ENCODE measurements at regions not wholly inside any gene's neighbourhood (a gene's known extent, or its start where the extent isn't known, plus 50 kb on each side); places are given as distances from the start of the nearest gene placed in this dataset.

DNA sequence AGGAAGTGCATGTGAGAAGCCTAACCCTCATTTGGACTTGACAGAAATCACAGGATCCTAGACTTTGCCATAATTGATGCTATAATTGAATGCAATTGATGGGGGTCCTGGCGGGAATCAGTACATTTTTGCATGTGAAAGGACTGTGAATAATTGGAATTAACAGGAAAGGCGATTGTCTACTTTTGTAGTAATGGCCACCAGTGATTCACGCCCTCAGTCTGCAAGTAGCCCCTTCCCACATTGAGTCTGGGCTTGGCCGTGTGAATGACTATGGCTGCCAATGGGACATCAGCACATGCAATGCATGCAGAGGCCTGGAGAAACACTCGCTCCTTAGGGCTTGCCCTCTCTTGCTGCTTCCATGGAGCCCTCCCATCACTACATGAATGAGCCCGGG lies 107.8 kb upstream of the OSMR start:
- Mint-ChIP-seq H3K27ac (no peak overlapping the region), H3K4me1 (ENCODE audit: low read depth) (no peaks in the 10 kb centered on the region), H3K9me3 (peaks cover 5% of the 10 kb centered on the region), H3K36me3 (ENCODE audit: low read depth) (no peaks in the 10 kb centered on the region), H3K27me3 (ENCODE audit: insufficient read depth) (peaks cover 5% of the 10 kb centered on the region), H3K4me3 (no peak overlapping the region)
- intact Hi-C loops (cut with micrococcal nuclease) = no loop called here
- no peak for DNase-seq (ENCODE audit: low spot score)

DNA sequence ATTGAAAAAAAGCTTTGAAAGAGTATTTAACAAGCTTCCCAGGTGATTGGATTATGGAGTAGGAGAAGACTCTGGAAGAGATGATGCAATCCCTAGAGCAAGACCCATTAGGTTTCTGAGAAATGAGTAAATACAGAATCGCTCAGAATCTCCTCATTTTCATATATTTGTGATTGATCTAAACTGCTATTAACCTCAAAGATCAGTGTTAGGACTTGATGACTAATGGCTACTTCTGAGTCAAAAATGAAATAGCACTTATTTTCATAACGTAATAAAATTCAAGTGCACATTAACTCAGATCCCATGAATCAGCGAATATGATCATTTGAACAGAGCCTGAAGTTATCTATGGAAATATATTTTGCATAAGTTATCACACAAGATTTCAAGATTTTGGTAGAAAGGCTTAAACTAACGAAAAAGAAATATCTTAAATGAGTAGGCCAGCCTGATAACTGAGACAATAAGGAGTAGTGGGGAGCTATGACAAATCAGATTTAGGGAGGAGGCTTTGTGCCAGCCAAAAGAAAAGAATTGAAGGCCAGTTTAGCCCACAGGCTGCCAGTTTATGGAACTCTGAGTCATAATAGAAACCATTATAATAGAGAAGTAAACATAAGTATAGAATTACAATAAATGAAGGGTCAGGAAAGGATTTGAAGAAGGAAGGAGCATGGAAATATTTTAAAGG lies 106.7 kb upstream of the OSMR start:
- intact Hi-C loops (cut with micrococcal nuclease) = no loop called here
- H3K4me1 Mint-ChIP-seq (ENCODE audit: low read depth) = no peaks in the 10 kb centered on the region
- no peak for DNase-seq (ENCODE audit: low spot score)
- H3K9me3 Mint-ChIP-seq = peaks cover 14% of the 10 kb centered on the region
- no peak overlapping the region for H3K27ac Mint-ChIP-seq
- no peaks in the 10 kb centered on the region for H3K36me3 Mint-ChIP-seq (ENCODE audit: low read depth)
- H3K27me3 Mint-ChIP-seq (ENCODE audit: insufficient read depth) = peaks cover 3% of the 10 kb centered on the region
- no peak overlapping the region for H3K4me3 Mint-ChIP-seq

DNA sequence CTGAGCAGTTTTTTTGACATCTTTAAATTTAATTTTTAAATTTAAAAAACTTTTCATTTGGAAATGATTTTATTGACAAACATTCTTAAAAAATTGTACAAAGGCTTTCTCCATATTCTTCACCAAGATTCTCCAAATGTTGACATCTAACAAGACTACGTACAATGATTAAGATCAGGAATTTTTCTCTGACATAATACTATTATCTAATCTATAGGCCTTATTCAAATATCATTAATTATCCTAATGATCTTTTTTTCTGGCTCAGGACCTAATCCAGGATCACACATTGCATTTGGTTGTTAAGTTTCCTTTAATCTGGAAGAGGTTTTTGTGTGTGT lies 106.1 kb upstream of the OSMR start:
- no peak for DNase-seq (ENCODE audit: low spot score)
- Mint-ChIP-seq H3K36me3 (ENCODE audit: low read depth) (no peaks in the 10 kb centered on the region), H3K4me3 (no peak overlapping the region), H3K4me1 (ENCODE audit: low read depth) (no peaks in the 10 kb centered on the region), H3K27me3 (ENCODE audit: insufficient read depth) (peaks cover 3% of the 10 kb centered on the region), H3K27ac (no peak overlapping the region), H3K9me3 (peaks cover 14% of the 10 kb centered on the region)
- intact Hi-C loops (cut with micrococcal nuclease) = no loop called here

DNA sequence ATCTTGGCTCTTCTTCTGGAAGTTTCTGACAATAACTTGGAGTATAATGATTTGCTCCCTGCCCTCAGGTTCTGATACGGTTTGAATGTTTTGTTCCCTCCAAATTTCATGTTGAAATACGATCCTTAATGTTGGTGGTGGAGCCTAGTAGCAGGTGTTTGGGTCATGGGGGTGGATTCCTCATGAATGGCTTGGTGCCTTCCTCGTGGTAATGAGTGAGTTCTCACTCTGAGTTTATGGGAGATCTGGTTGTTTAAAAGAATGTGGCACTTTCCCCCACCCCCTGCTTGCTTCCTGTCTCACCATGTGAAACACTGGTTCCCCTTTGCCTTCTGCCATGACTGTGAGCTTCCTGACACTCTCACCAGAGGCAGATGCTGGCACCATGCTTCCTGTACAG lies 103.0 kb upstream of the OSMR start:
- Mint-ChIP-seq H3K9me3 (peaks cover 14% of the 10 kb centered on the region), H3K27me3 (ENCODE audit: insufficient read depth) (peaks cover under 1% of the 10 kb centered on the region), H3K4me3 (no peak overlapping the region), H3K27ac (no peak overlapping the region), H3K4me1 (ENCODE audit: low read depth) (no peaks in the 10 kb centered on the region), H3K36me3 (ENCODE audit: low read depth) (no peaks in the 10 kb centered on the region)
- intact Hi-C loops (cut with micrococcal nuclease) = no loop called here
- DNase-seq (ENCODE audit: low spot score) = no peak

DNA sequence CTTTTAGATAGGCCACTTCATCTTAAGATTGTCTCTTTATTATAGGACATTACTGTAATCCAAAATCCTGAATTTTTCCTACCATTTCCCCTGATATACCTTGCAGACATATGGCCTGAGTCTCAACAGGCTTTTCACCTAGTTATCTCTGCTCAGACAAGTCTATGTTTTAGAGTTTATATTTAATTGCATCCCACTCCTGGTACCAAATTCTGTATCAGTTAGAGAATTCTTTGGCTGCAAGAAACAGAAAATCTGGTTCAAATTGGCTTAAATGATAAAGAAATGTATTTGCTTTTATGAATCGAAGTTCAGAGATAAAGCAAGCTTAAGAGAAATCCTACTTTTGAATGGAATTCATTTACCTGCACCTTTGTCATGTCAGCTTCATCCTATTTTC lies 102.2 kb upstream of the OSMR start:
- Mint-ChIP-seq H3K27me3 (ENCODE audit: insufficient read depth) (peaks cover 2% of the 10 kb centered on the region), H3K9me3 (peaks cover 14% of the 10 kb centered on the region), H3K36me3 (ENCODE audit: low read depth) (no peaks in the 10 kb centered on the region), H3K27ac (no peak overlapping the region), H3K4me1 (ENCODE audit: low read depth) (no peaks in the 10 kb centered on the region), H3K4me3 (no peak overlapping the region)
- no peak for DNase-seq (ENCODE audit: low spot score)
- intact Hi-C loops (cut with micrococcal nuclease) = no loop called here

DNA sequence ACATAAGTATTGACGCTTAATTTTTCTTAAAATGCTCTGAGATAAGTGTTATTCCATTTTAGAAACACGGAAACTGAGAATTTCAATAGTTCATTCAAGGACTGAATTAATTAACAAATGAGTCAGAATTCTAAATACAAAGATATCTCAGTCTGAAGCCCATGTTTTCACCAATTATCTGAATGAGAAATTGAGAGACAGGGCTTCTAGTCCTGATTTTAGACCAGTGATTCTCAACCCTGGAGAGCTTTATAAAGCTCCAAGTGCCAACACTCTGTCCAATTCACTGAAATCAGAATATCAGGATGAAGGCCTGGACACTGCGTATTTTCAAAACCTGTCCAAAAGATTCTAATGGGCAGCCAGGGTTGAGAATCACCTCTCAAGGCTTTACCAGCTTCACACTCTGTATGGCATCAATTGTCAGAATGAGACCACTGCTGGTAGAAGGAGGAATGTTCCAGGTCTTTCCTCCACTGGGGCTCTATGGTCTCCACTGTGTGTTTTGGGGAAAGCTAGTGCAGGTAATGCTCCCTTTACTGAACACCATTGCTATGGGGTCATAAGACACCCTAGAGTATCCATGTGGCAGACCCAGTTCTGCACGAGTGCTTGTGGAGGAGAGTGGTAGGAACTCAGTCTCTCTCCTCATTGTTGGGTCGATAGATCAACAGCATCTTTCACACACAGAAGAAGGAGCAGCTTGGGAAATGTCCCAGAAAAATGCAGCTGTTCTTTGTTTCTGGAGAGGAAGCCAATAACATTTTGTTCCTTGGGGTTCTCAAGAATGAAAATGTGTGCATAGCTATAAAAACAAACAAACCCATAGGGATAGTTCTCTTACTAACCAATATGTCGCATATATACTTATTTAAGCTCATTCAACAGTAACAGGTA lies 99.7 kb upstream of the OSMR start:
- intact Hi-C loops (cut with micrococcal nuclease) = no loop called here
- Mint-ChIP-seq H3K27me3 (ENCODE audit: insufficient read depth) (peaks cover 2% of the 10 kb centered on the region), H3K4me3 (no peak overlapping the region), H3K9me3 (peaks cover 14% of the 10 kb centered on the region), H3K27ac (no peak overlapping the region), H3K4me1 (ENCODE audit: low read depth) (no peaks in the 10 kb centered on the region), H3K36me3 (ENCODE audit: low read depth) (no peaks in the 10 kb centered on the region)
- DNase-seq (ENCODE audit: low spot score) = no peak

DNA sequence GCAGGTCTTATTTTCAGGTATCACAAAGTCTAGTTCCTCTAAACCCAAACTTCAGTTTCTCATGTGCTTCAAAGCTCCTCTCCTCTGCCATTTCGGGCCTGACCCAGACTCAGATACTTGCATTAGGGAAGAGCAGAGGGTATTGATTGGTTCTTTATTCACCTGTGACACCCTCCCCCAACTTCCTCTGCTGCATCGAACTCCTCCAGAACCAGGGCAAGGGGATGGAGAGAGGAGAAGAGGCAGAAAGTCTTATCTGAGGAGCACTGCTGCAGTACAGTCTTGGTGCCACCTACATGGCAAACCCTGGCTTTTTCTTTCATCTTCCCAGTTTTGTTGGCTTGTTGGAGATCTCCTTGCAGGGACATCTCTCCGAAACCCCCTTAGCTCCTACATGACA lies 96.0 kb upstream of the OSMR start:
- DNase-seq (ENCODE audit: low spot score) = no peak
- no peaks in the 10 kb centered on the region for H3K4me1 Mint-ChIP-seq (ENCODE audit: low read depth)
- intact Hi-C loops (cut with micrococcal nuclease) = no loop called here
- H3K4me3 Mint-ChIP-seq = no peak overlapping the region
- H3K27me3 Mint-ChIP-seq (ENCODE audit: insufficient read depth) = peaks cover 4% of the 10 kb centered on the region
- no peak overlapping the region for H3K27ac Mint-ChIP-seq
- H3K36me3 Mint-ChIP-seq (ENCODE audit: low read depth) = no peaks in the 10 kb centered on the region
- no peaks in the 10 kb centered on the region for H3K9me3 Mint-ChIP-seq

DNA sequence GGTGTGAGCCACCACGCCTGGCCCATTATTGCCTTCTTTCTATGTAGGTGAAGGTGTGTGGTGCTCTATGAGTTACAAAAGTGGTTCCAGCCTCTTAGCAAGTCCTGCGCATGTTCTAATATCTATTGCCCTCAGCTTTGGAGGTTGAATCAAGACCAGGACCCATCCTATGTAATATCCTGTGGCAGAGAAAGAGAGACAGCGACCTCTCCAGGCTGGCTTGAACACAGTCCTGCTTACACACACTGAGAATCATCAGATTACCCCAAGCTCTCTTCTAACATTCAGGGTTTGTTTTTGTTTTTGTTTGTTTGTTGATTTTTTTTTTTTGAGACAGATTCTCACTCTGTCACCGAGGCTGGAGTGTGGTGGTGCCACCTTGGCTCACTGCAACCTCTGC lies 94.7 kb upstream of the OSMR start:
- Mint-ChIP-seq H3K4me3 (no peak overlapping the region), H3K27ac (no peak overlapping the region), H3K36me3 (ENCODE audit: low read depth) (no peaks in the 10 kb centered on the region), H3K9me3 (no peaks in the 10 kb centered on the region), H3K27me3 (ENCODE audit: insufficient read depth) (peaks cover 4% of the 10 kb centered on the region), H3K4me1 (ENCODE audit: low read depth) (no peaks in the 10 kb centered on the region)
- intact Hi-C loops (cut with micrococcal nuclease) = no loop called here
- DNase-seq (ENCODE audit: low spot score) = no peak

DNA sequence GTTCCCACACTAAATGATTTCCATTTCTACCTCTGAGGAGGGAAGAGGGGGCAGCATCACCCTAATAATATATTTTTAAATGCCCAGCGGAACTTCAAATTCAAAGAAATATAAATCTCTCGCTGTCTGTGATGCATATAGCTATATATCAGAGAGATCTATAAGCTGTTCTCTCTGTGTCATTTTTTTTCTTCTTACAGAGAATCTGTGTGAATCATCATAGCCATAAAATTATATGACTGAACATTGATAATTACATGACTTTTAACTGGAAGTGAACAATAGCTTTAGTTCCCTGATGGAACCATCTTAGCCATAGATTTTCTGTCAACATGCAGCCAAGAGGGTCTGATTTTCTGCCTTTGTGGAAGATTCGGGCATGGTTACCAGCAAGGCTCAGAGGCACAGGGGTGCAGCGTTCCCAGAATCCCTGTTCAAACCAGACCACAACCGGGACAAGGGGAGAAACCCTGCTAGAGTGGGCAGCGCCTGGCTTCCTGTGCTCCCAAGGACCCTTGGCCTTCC lies 93.7 kb upstream of the OSMR start:
- Mint-ChIP-seq H3K27ac (no peak overlapping the region), H3K36me3 (ENCODE audit: low read depth) (no peaks in the 10 kb centered on the region), H3K4me1 (ENCODE audit: low read depth) (no peaks in the 10 kb centered on the region), H3K27me3 (ENCODE audit: insufficient read depth) (peaks cover 4% of the 10 kb centered on the region), H3K9me3 (no peaks in the 10 kb centered on the region), H3K4me3 (no peak overlapping the region)
- intact Hi-C loops (cut with micrococcal nuclease) = no loop called here
- no peak for DNase-seq (ENCODE audit: low spot score)

DNA sequence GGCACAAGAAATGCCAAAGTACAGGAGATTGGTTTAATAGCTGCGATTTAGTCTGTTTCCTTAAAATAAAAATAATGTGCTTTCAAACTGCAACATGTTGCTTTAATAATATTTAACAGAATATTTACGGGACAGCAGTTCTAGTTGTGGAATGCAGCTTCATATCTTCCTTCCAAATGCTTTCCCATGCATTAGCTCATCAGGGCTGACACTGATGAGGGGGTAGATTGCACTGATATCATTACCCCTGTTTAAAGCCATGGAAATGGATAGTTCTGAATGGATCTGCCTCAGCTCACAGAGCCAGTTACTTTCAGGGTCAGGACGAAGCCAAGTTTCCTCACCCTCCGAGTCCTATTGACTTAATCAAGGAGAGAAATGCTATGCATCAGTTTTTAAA lies 93.2 kb upstream of the OSMR start:
- Mint-ChIP-seq H3K4me1 (ENCODE audit: low read depth) (no peaks in the 10 kb centered on the region), H3K27ac (no peak overlapping the region), H3K4me3 (no peak overlapping the region), H3K36me3 (ENCODE audit: low read depth) (no peaks in the 10 kb centered on the region), H3K9me3 (no peaks in the 10 kb centered on the region), H3K27me3 (ENCODE audit: insufficient read depth) (peaks cover 4% of the 10 kb centered on the region)
- no peak for DNase-seq (ENCODE audit: low spot score)
- intact Hi-C loops (cut with micrococcal nuclease) = no loop called here

DNA sequence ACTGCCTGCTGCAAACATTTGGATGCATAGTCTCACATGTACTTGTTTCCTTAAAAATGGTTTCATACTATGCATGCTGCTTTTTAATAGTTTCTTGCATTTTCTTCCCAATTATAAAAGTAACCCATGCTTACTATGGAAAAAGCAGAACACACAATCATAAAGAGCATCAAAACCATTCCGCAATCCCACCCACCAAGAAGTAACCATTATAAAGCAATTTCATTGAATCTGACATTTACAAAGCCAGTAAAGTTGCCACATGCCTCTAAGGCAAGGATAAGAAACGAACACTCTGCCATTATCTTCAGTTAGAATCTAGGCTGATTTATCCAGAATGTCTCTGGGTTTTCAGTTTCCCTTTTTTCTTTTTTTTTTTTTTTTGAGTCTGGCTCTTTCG lies 92.7 kb upstream of the OSMR start:
- no peak overlapping the region for H3K27ac Mint-ChIP-seq
- no peaks in the 10 kb centered on the region for H3K9me3 Mint-ChIP-seq
- no peaks in the 10 kb centered on the region for H3K4me1 Mint-ChIP-seq (ENCODE audit: low read depth)
- intact Hi-C loops (cut with micrococcal nuclease) = no loop called here
- no peak for DNase-seq (ENCODE audit: low spot score)
- H3K4me3 Mint-ChIP-seq = no peak overlapping the region
- H3K27me3 Mint-ChIP-seq (ENCODE audit: insufficient read depth) = peaks cover 5% of the 10 kb centered on the region
- H3K36me3 Mint-ChIP-seq (ENCODE audit: low read depth) = no peaks in the 10 kb centered on the region

DNA sequence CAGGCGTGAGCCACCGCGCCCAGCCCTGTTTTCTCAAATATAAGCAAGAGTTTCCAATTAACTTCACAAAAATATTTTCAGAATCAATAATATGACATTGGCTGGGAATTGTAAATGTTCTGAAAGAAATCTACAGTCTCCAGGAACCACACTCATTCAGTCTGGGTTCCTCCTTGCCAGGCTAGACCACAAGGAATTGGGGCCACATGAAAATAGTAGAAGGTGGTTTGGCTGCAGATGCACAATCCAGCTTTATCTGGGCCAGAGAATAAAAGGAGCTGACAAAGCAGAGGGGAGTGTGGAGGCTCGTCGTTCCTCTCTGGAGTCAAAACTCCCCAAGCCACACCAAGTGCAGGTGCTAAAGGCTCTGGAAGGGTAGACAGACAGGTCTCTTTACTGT lies 92.0 kb upstream of the OSMR start:
- Mint-ChIP-seq H3K4me3 (no peak overlapping the region), H3K4me1 (ENCODE audit: low read depth) (no peaks in the 10 kb centered on the region), H3K27ac (no peak overlapping the region), H3K36me3 (ENCODE audit: low read depth) (no peaks in the 10 kb centered on the region), H3K9me3 (no peaks in the 10 kb centered on the region), H3K27me3 (ENCODE audit: insufficient read depth) (peaks cover 5% of the 10 kb centered on the region)
- no peak for DNase-seq (ENCODE audit: low spot score)
- intact Hi-C loops (cut with micrococcal nuclease) = no loop called here

DNA sequence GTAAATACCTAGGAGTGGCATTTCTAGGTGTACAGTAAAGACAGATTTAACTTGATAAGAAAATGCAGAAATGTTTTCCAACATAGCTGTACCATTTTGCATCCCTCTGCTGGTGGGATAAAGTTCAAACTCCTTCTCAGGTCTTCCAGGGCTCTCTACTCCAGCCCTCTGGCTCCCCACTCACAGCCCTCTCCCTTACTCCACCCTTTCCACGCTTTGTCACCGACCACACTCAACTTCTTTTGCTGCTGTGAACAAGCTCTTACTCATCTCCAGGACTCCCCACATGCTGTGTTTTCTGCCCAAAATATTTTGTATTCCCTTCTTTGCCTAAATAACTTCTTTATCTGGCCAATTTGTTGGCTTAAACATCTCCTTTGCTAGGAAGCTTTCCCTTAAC lies 90.6 kb upstream of the OSMR start:
- no peaks in the 10 kb centered on the region for H3K4me1 Mint-ChIP-seq (ENCODE audit: low read depth)
- no peak overlapping the region for H3K4me3 Mint-ChIP-seq
- DNase-seq (ENCODE audit: low spot score) = no peak
- H3K27me3 Mint-ChIP-seq (ENCODE audit: insufficient read depth) = peaks cover 12% of the 10 kb centered on the region
- H3K9me3 Mint-ChIP-seq = no peaks in the 10 kb centered on the region
- no peak overlapping the region for H3K27ac Mint-ChIP-seq
- intact Hi-C loops (cut with micrococcal nuclease) = no loop called here
- no peaks in the 10 kb centered on the region for H3K36me3 Mint-ChIP-seq (ENCODE audit: low read depth)

Measured in activated T-helper 1 cell treated with anti-CD3 and anti-CD28 coated beads, Interleukin-12 subunit alpha, Interleukin-12 subunit beta, Interleukin-2, Interleukin-4 antibody, amounts not matched to agents 30 ng/mL and 10 ng/mL and 1 ng/mL, durations not matched to agents 14 hours and 24 hours and 36 hours (primary cell).